ENCODE measurements at regions not wholly inside any gene's neighbourhood (a gene's known extent, or its start where the extent isn't known, plus 50 kb on each side); places are given as distances from the start of the nearest gene placed in this dataset.

- peak overlapping the region in 1 of 4 donors; percentile 14 for H3K27ac ChIP-seq
- 25 to 88% methylated on average over 1 to 2 of the region's 2 CpGs for WGBS, 2 donors (ENCODE audit: low coverage in 1 of 2)
- H3K4me3 ChIP-seq, result no peak overlapping the region
- peaks cover 0 to 12% (median 3%) of the 10 kb centered on the region in 3 donors for H3K4me1 ChIP-seq
- H3K27me3 ChIP-seq, result no peaks in the 10 kb centered on the region
- no peaks in the 10 kb centered on the region for H3K9me3 ChIP-seq
- ATAC-seq, result peak; percentile 93
- no peaks in the 10 kb centered on the region for H3K36me3 ChIP-seq
- TF ChIP-seq POLR2AphosphoS5 (IDR thresholded peaks at IDR 0.05) (peak; percentile 97), EP300 (IDR thresholded peaks at IDR 0.05) (no peak), POLR2A (IDR thresholded peaks at IDR 0.05) (no peak)
- TF ChIP-seq, protein P1, sequence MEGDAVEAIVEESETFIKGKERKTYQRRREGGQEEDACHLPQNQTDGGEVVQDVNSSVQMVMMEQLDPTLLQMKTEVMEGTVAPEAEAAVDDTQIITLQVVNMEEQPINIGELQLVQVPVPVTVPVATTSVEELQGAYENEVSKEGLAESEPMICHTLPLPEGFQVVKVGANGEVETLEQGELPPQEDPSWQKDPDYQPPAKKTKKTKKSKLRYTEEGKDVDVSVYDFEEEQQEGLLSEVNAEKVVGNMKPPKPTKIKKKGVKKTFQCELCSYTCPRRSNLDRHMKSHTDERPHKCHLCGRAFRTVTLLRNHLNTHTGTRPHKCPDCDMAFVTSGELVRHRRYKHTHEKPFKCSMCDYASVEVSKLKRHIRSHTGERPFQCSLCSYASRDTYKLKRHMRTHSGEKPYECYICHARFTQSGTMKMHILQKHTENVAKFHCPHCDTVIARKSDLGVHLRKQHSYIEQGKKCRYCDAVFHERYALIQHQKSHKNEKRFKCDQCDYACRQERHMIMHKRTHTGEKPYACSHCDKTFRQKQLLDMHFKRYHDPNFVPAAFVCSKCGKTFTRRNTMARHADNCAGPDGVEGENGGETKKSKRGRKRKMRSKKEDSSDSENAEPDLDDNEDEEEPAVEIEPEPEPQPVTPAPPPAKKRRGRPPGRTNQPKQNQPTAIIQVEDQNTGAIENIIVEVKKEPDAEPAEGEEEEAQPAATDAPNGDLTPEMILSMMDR (IDR thresholded peaks at IDR 0.05), result no peak
These were observed 136.4 kb downstream of the SCG2 start for GRCh38 chr2:223465793-223466192.

DNA sequence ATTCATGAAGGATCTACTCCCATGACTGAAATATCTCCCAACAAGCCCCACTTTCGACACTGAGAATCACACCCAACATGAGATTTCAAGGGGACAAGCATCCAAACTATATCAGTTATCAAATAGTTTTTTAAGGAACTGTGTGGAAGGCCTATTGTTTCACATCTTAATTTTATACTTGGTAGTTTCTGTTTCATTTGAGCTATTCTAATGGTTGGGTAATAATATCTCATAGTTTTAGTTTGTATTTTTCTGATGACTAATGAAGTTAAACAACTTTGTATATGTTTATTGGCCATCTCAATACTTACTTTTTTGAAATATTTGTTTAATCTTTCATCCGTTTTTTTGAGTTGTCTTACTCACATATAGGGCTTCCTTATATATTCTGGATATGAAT lies 135.0 kb downstream of the SCG2 start:
- peaks cover 0 to 12% (median 3%) of the 10 kb centered on the region in 3 donors for H3K4me1 ChIP-seq
- no peak overlapping the region for H3K27ac ChIP-seq
- ATAC-seq, result no peak
- 49 to 70% methylated on average over 2 of the region's 2 CpGs for WGBS, 2 donors (ENCODE audit: low coverage in 1 of 2)
- no peaks in the 10 kb centered on the region for H3K27me3 ChIP-seq
- no peaks in the 10 kb centered on the region for H3K36me3 ChIP-seq
- H3K4me3 ChIP-seq, result no peak overlapping the region
- no peak for TF ChIP-seq POLR2A (IDR thresholded peaks at IDR 0.05)
- TF ChIP-seq POLR2AphosphoS5 (IDR thresholded peaks at IDR 0.05), result no peak
- TF ChIP-seq EP300 (IDR thresholded peaks at IDR 0.05), result no peak
- TF ChIP-seq, protein P1 (IDR thresholded peaks at IDR 0.05), result no peak
- H3K9me3 ChIP-seq, result no peaks in the 10 kb centered on the region

DNA sequence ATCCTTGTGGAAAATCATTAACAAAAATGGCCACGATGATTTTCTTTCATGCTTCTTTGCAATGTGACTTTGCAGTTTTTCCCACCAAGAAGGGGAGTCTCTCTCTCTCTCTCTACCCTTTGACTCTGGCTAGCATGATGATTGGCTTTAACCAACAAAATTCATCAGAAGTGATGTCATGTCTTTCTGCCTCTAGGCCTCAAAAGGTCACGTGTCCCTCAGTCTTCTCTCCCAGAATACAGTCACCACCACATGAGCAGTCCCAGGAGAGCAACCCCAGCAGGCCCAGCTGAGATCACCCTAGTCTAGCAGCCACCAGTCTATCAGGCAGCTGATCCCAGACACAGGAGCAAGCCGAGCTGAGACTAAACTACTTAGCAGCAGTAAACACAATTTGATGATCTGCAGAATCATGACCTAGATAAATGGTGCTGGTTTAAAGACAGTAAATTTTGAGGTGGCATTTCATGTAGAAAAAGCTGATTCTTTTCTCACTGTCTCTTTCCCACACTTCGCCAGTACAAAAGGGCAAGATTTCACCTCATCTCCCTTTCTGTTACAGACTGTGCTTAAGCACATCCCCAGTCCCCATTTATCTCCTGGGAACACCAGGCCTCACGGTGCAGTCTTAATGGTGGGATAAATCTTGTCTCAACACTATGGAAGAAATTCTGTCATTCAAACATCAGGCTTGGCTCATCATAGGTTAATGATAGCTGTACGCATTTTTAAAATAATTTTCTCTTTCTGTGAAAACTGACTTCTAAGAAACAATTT lies 132.7 kb downstream of the SCG2 start:
- Histone ChIP-seq H3K27me3 (no peaks in the 10 kb centered on the region), H3K4me1 (peaks cover 0 to 12% (median 3%) of the 10 kb centered on the region in 3 donors), H3K4me3 (no peak overlapping the region), H3K36me3 (no peaks in the 10 kb centered on the region), H3K27ac (peak overlapping the region in 1 of 4 donors; percentile 2), H3K9me3 (no peaks in the 10 kb centered on the region)
- TF ChIP-seq, protein P1 (IDR thresholded peaks at IDR 0.05), result no peak
- TF ChIP-seq POLR2AphosphoS5 (IDR thresholded peaks at IDR 0.05), result no peak
- TF ChIP-seq EP300 (IDR thresholded peaks at IDR 0.05), result no peak
- no peak for TF ChIP-seq POLR2A (IDR thresholded peaks at IDR 0.05)
- ATAC-seq, result peak; percentile 47
- WGBS, 2 donors (ENCODE audit: low coverage in 1 of 2), result 57 to 64% methylated on average over 4 to 6 of the region's 6 CpGs

DNA sequence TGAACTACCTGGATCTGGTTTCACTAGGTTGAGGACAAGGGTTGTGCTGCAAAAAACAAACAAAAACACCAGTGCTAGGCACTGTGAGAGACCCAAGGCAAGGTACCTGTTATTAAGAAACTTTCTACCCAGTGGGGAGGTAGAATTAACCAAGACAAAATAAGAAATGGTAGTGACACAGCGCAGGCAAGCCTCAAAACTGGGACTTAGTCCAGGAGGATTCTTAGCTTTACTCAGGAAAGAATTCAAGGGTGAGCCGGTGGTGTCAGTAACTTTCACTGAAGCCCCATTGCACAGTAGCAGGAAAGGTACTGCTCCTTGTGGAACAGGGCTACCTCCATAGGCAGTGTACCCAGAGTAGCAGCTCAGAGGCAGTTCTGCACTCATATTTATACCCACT lies 131.6 kb downstream of the SCG2 start:
- Histone ChIP-seq H3K36me3 (no peaks in the 10 kb centered on the region), H3K4me1 (peaks cover 0 to 5% (median 3%) of the 10 kb centered on the region in 3 donors), H3K4me3 (no peak overlapping the region), H3K27me3 (no peaks in the 10 kb centered on the region), H3K9me3 (no peaks in the 10 kb centered on the region), H3K27ac (no peak overlapping the region)
- no peak for ATAC-seq
- TF ChIP-seq, protein P1 (IDR thresholded peaks at IDR 0.05), result no peak
- TF ChIP-seq EP300 (IDR thresholded peaks at IDR 0.05) (no peak), POLR2AphosphoS5 (IDR thresholded peaks at IDR 0.05) (no peak), POLR2A (IDR thresholded peaks at IDR 0.05) (no peak)
- 0 to 17% methylated on average over 2 of the region's 2 CpGs for WGBS, 2 donors (ENCODE audit: low coverage in 1 of 2)

DNA sequence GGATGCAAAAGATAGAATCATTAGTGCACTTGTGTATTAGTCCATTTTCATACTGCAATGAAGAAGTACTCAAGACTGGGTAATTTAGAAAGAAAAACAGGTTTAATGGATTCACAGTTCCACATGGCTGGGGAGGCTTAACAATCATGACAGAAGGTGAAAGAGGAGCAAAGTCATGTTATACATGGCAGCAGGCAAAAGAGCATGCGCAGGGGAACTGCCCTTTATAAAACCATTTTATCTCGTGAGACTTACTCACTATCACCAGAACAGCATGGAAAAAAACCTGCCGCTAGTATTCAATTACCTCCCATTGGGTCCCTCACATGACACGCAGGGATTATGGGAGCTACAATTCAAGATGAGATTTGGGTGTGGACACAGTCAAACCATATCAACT lies 129.4 kb downstream of the SCG2 start:
- Histone ChIP-seq H3K9me3 (no peaks in the 10 kb centered on the region), H3K27ac (no peak overlapping the region), H3K4me1 (no peaks in the 10 kb centered on the region), H3K27me3 (no peaks in the 10 kb centered on the region), H3K36me3 (no peaks in the 10 kb centered on the region), H3K4me3 (no peak overlapping the region)
- ATAC-seq, result no peak
- WGBS, 2 donors (ENCODE audit: low coverage in 1 of 2), result 82 to 100% methylated on average over 4 of the region's 4 CpGs
- TF ChIP-seq POLR2AphosphoS5 (IDR thresholded peaks at IDR 0.05) (no peak), EP300 (IDR thresholded peaks at IDR 0.05) (no peak), POLR2A (IDR thresholded peaks at IDR 0.05) (no peak)
- TF ChIP-seq, protein P1 (IDR thresholded peaks at IDR 0.05), result no peak
